MCF 10A (cell line): ENCODE measurements at regions not wholly inside any gene's neighbourhood (a gene's known extent, or its start where the extent isn't known, plus 50 kb on each side); places are given as distances from the start of the nearest gene placed in this dataset.

Experiments
- BruUV-seq: library from RNA; stranded (reverse); fragments of 400-500 nt; replicated peaks from 2 replicates; lab custom pipeline; 2021; lab: Mats Ljungman, UMichigan
- CTCF ChIA-PET: fragments of 300-600 bp; sonication (Branson Sonifier 250); formaldehyde crosslinking; extraction: SDS; loops from one replicate; lab custom pipeline; 2021; ENCODE audit warnings: antibody characterized with exemption, inconsistent platforms; lab: Yijun Ruan, JAX
- POLR2A ChIA-PET: fragments of 300-600, 350-650 bp; sonication (Branson Sonifier 250); formaldehyde crosslinking; extraction: SDS; loops from one replicate; lab custom pipeline; 2020; ENCODE audit warnings: antibody characterized with exemption, inconsistent platforms; lab: Yijun Ruan, JAX
- DNase-seq: peaks from one replicate; pipeline ENCODE4 v3.0.0-alpha.2; 2018; ENCODE audit not compliant: unreplicated experiment
- H3K27ac Mint-ChIP-seq: one replicate; pipeline ENCODE4 v1.8.0; 2022; ENCODE audit warnings: mild to moderate bottlenecking, low read depth, mixed read lengths; ENCODE audit not compliant: unreplicated experiment
- H3K27me3 Mint-ChIP-seq: one replicate; pipeline ENCODE4 v1.8.0; 2022; ENCODE audit warnings: mixed read lengths; ENCODE audit not compliant: insufficient read depth, unreplicated experiment
- H3K36me3 Mint-ChIP-seq: one replicate; pipeline ENCODE4 v1.8.0; 2022; ENCODE audit warnings: mild to moderate bottlenecking, moderate library complexity, mixed read lengths; ENCODE audit not compliant: insufficient read depth, unreplicated experiment
- H3K4me1 Mint-ChIP-seq: one replicate; pipeline ENCODE4 v1.8.0; 2022; ENCODE audit warnings: mixed read lengths; ENCODE audit not compliant: insufficient read depth, unreplicated experiment
- H3K4me3 Mint-ChIP-seq: one replicate; pipeline ENCODE4 v1.8.0; 2022; ENCODE audit warnings: mild to moderate bottlenecking, moderate library complexity, mixed read lengths; ENCODE audit not compliant: unreplicated experiment
- H3K9me3 Mint-ChIP-seq: one replicate; pipeline ENCODE4 v1.8.0; 2022; ENCODE audit warnings: mixed read lengths; ENCODE audit not compliant: unreplicated experiment
- CTCF ChIP-seq: fragments of 200-600 bp; IDR thresholded peaks from one replicate; pipeline ENCODE4 v1.8.0; 2022; ENCODE audit warnings: antibody characterized with exemption, mild to moderate bottlenecking; ENCODE audit not compliant: unreplicated experiment
- intact Hi-C: fragments of 100-400 bp; cut with micrococcal nuclease; formaldehyde crosslinking; loops from 2 replicates; pipeline ENCODE4 v1.14.1; 2022

DNA sequence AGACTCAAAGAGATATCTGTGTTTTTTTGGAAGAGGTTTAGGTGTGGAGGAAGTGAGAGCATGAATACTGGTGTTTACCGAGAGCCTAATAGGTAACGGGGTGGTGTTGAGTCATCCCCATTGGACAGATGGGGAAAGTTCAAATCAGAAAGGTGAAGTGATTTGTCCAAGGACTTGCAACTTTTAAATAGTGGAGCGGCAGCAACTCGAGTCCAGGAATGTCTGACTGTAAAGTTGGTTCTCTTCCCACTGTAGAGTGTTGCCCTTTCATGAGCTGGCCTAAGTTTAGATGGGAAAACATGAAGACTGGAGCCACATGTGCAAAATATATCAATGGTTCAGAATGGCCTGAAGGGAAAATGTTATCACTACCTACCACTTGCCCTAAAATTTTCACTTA is 125.7 kb downstream of the LYPLAL1 start:
- ChIA-PET POLR2A (no interaction called here), CTCF (interaction anchor here (1.4 kb wide), 1 partner anchor 28 kb away, joined by 4 read pairs; no protein-coding TSS in a partner anchor)
- no peak overlapping the region for H3K27ac Mint-ChIP-seq
- no peaks in the 10 kb centered on the region for H3K9me3 Mint-ChIP-seq
- peaks cover 3% of the 10 kb centered on the region for H3K4me1 Mint-ChIP-seq
- BruUV-seq, result no TSS peak
- intact Hi-C loops, result no loop called here
- H3K36me3 Mint-ChIP-seq, result no peaks in the 10 kb centered on the region
- no peak for DNase-seq
- TF ChIP-seq CTCF, result no peak
- peaks cover 86% of the 10 kb centered on the region for H3K27me3 Mint-ChIP-seq
- H3K4me3 Mint-ChIP-seq, result no peak overlapping the region

DNA sequence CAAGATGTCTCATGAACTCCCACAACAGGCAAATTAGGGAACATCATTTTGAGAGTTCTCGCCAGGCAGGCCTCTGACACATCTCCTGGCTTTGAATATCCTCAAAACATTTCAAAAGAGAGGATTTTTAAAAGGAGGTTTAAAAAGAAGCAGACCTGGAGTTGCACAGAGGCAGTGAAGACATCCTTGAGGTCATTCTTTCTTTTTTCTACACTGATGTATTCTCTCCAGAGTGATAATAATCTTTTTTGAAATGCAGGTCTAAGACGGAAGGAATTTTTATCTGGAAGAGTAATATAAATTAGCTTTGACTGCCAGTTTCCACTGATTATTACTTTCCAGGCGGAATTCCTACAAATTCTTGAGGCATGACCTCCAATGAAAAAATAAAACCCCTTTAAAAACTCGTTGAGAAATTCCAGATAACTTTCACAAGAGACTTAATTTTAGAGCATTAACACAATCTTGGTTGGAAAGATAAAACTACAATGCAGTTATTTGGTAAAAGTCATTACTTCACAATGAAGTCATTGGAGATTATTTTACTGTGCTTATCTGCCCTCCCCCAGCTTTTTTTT is 125.0 kb downstream of the LYPLAL1 start:
- Mint-ChIP-seq H3K36me3 (no peaks in the 10 kb centered on the region), H3K4me1 (no peaks in the 10 kb centered on the region), H3K27ac (no peak overlapping the region), H3K4me3 (no peak overlapping the region), H3K27me3 (peaks cover 86% of the 10 kb centered on the region), H3K9me3 (no peaks in the 10 kb centered on the region)
- TF ChIP-seq CTCF, result no peak
- intact Hi-C loops, result no loop called here
- no TSS peak for BruUV-seq
- DNase-seq, result no peak
- ChIA-PET POLR2A (no interaction called here), CTCF (interaction anchor here (0.7 kb wide), 1 partner anchor 10 kb away, joined by 3 read pairs; no protein-coding TSS in a partner anchor)

DNA sequence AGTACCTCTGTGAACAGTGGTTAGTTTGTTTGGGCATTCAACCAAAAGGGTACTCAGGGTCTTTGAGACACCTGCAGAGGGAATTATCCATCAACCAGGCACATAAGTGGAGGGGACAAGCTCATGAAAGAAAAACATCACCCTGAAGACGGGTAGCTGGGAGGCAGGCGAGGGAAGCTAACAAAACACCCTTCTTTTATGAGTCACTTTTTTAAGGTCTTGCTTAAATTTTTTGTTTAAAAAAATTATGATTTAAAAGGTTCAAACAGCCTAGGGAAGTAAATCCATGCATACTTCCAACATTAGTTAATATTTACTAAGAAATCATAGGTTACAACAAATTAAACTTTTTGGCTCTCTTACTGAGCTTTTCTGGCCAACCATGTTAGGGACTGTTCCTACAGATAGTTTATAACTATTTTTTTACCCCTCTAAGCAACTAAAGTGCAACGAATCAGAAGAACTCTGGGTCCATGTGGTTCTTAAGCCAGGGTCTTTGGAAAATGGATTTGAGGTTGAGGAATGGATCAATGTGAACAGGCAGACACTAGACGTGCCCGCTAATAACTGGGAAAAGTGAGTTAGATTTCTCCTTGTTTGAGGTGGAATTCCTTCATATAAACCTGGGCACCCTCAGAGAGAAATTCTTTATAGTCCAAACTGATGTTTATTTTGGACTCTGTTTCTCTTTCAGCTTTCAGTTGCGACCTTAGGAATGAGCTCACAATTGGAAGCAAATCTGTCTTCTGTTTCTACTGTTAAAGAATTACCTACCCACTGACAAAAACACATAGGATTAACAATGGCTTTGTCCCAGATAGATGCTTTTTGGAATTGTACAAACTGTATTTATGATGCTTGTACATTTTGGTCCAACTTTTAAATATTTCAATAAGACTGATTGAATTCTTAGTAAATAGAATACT is 123.0 kb downstream of the LYPLAL1 start:
- Mint-ChIP-seq H3K9me3 (no peaks in the 10 kb centered on the region), H3K4me1 (no peaks in the 10 kb centered on the region), H3K4me3 (no peak overlapping the region), H3K36me3 (no peaks in the 10 kb centered on the region), H3K27ac (no peak overlapping the region), H3K27me3 (peaks cover 86% of the 10 kb centered on the region)
- CTCF ChIA-PET, result interaction anchor here (0.6 to 0.8 kb wide), 2 partner anchors 17 to 953 kb away, joined by 3 read pairs; no protein-coding TSS in a partner anchor
- POLR2A ChIA-PET, result interaction anchor here (0.6 kb wide), 1 partner anchor 267 kb away, joined by 3 read pairs; no protein-coding TSS in a partner anchor
- no peak for TF ChIP-seq CTCF
- no peak for DNase-seq
- intact Hi-C loops, result no loop called here
- BruUV-seq, result no TSS peak

- Mint-ChIP-seq H3K9me3 (no peaks in the 10 kb centered on the region), H3K4me1 (no peaks in the 10 kb centered on the region), H3K27me3 (peaks cover 92% of the 10 kb centered on the region), H3K36me3 (no peaks in the 10 kb centered on the region), H3K27ac (no peak overlapping the region), H3K4me3 (no peak overlapping the region)
- ChIA-PET POLR2A (no interaction called here), CTCF (interaction anchor here (0.7 to 3.0 kb wide), 4 partner anchors 18 to 273 kb away, joined by 3 to 11 read pairs (median 6); no protein-coding TSS in a partner anchor)
- no peak for TF ChIP-seq CTCF
- intact Hi-C loops, result no loop called here
- DNase-seq, result no peak
- no TSS peak for BruUV-seq
Observed at GRCh38 chr1:219294251-219294650, 120.6 kb downstream of the LYPLAL1 start.
